ENCODE measurements at regions not wholly inside any gene's neighbourhood (a gene's known extent, or its start where the extent isn't known, plus 50 kb on each side); places are given as distances from the start of the nearest gene placed in this dataset.

- TF ChIP-seq, protein P1, sequence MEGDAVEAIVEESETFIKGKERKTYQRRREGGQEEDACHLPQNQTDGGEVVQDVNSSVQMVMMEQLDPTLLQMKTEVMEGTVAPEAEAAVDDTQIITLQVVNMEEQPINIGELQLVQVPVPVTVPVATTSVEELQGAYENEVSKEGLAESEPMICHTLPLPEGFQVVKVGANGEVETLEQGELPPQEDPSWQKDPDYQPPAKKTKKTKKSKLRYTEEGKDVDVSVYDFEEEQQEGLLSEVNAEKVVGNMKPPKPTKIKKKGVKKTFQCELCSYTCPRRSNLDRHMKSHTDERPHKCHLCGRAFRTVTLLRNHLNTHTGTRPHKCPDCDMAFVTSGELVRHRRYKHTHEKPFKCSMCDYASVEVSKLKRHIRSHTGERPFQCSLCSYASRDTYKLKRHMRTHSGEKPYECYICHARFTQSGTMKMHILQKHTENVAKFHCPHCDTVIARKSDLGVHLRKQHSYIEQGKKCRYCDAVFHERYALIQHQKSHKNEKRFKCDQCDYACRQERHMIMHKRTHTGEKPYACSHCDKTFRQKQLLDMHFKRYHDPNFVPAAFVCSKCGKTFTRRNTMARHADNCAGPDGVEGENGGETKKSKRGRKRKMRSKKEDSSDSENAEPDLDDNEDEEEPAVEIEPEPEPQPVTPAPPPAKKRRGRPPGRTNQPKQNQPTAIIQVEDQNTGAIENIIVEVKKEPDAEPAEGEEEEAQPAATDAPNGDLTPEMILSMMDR (IDR thresholded peaks at IDR 0.05) = no peak
- TF ChIP-seq POLR2AphosphoS5 (IDR thresholded peaks at IDR 0.05; ENCODE audit: insufficient read depth in 1 of 2, low read depth in 1 of 2) = no peak
Measured at GRCh38 chr5:89498699-89499098, 615.7 kb upstream of the MEF2C start.
